ENCODE measurements at regions not wholly inside any gene's neighbourhood (a gene's known extent, or its start where the extent isn't known, plus 50 kb on each side); places are given as distances from the start of the nearest gene placed in this dataset.
A peak's percentile ranks its signal among the peaks of the same experiment; 100 is the strongest.
"Not testable (repeated sequence)": the region's sequence is repeated elsewhere in the genome, so short reads cannot be mapped to it uniquely, and the experiment has no call there.

DNA sequence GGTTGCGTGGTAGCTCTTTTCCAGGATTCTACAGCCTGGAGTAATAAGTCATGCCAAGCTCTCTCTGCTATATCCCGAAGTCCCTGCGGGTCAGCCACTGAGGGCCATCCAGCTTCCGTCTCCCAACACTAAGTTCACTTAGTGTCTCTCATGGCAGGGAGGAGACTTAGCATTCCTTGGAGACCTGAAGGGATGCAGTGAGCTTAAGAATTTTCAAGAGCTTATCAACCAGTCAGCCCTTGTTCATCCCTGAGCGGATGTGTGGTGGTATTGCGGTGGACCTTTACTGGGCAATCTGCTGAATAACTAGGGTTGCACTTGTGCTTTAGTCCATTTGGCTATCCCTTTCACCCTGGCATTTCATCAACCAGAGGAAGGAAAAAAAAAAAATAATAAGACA is 85.8 kb upstream of the ADGRA3 start:
- H4K91ac ChIP-seq (ENCODE audit: low read length); H3K4me1 ChIP-seq (ENCODE audit: control insufficient read depth, insufficient read depth, low read depth, low read length); H3K14ac ChIP-seq (ENCODE audit: low read length in 2 of 2); H3K23ac ChIP-seq (ENCODE audit: low read length in 2 of 2); H3K79me1 ChIP-seq (replicated peaks; ENCODE audit: low read length, poor library complexity, severe bottlenecking); H3K9ac ChIP-seq (ENCODE audit: low read length); H3K27me3 ChIP-seq (ENCODE audit: control insufficient read depth in 1 of 2, insufficient read depth in 1 of 2, low read length in 2 of 2); H2AK5ac ChIP-seq (ENCODE audit: low read length, severe bottlenecking); H3K36me3 ChIP-seq (ENCODE audit: control insufficient read depth in 1 of 2, insufficient read depth in 2 of 2, low read depth in 1 of 2, low read length in 2 of 2); H3K4me3 ChIP-seq (ENCODE audit: insufficient read depth in 1 of 2, low read depth in 1 of 2, low read length in 2 of 2); H3K27ac ChIP-seq (ENCODE audit: low read length, poor library complexity, severe bottlenecking); H4K8ac ChIP-seq (ENCODE audit: low read length); H2BK12ac ChIP-seq (ENCODE audit: low read length in 2 of 2); H3K4ac ChIP-seq (ENCODE audit: low read depth in 1 of 2, low read length in 2 of 2); H2BK120ac ChIP-seq (ENCODE audit: low read depth, low read length); H2BK15ac ChIP-seq (ENCODE audit: low read depth, poor library complexity, severe bottlenecking); DNase-seq; H3K9me3 ChIP-seq (ENCODE audit: control insufficient read depth, low read length); H3K18ac ChIP-seq (ENCODE audit: low read depth in 1 of 2, low read length in 2 of 2); H2BK5ac ChIP-seq (ENCODE audit: low read depth, low read length, poor library complexity, severe bottlenecking); H3K4me2 ChIP-seq (ENCODE audit: low read length, poor library complexity, severe bottlenecking); H2AFZ ChIP-seq (ENCODE audit: low read depth, low read length): not testable (repeated sequence)
- 100% methylated on average over 3 of the region's 6 CpGs for WGBS

DNA sequence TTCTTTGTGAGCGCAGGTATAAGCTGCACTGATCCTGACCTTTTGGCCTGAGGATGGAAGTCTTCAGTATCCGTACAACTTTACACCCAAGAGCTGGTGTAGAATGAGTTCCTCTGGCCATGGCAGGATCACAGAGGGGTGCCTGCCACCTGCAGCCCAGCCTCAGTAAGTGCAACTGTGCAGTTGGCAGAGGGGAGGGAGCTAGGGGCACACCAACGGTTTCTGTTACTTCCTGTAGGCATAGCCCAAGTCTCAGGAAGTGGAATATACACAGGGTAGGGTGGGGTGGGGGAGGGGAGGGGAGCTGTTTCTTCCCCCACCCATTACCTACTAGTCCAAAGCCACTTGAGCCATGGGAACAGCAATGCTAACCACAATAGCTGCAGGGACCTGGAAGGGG is 85.4 kb upstream of the GBA3 start:
- H2BK5ac ChIP-seq (ENCODE audit: low read depth, low read length, poor library complexity, severe bottlenecking) = no peak overlapping the region
- H3K14ac ChIP-seq (ENCODE audit: low read length in 2 of 2) = no peak overlapping the region
- H2AFZ ChIP-seq (ENCODE audit: low read depth, low read length) = no peak overlapping the region
- H3K27me3 ChIP-seq (ENCODE audit: control insufficient read depth in 1 of 2, insufficient read depth in 1 of 2, low read length in 2 of 2) = no peaks in the 10 kb centered on the region
- peak; percentile 28 for DNase-seq
- no peak overlapping the region for H3K18ac ChIP-seq (ENCODE audit: low read depth in 1 of 2, low read length in 2 of 2)
- H3K27ac ChIP-seq (ENCODE audit: low read length, poor library complexity, severe bottlenecking) = no peak overlapping the region
- 90% methylated on average over 2 of the region's 3 CpGs for WGBS
- no peak overlapping the region for H3K4me3 ChIP-seq (ENCODE audit: insufficient read depth in 1 of 2, low read depth in 1 of 2, low read length in 2 of 2)
- H4K8ac ChIP-seq (ENCODE audit: low read length) = no peak overlapping the region
- no peaks in the 10 kb centered on the region for H3K79me1 ChIP-seq (replicated peaks; ENCODE audit: low read length, poor library complexity, severe bottlenecking)
- H2AK5ac ChIP-seq (ENCODE audit: low read length, severe bottlenecking) = no peak overlapping the region
- no peak overlapping the region for H3K4ac ChIP-seq (ENCODE audit: low read depth in 1 of 2, low read length in 2 of 2)
- H3K4me1 ChIP-seq (ENCODE audit: control insufficient read depth, insufficient read depth, low read depth, low read length) = no peaks in the 10 kb centered on the region
- no peak overlapping the region for H2BK12ac ChIP-seq (ENCODE audit: low read length in 2 of 2)
- no peak overlapping the region for H3K23ac ChIP-seq (ENCODE audit: low read length in 2 of 2)
- H2BK120ac ChIP-seq (ENCODE audit: low read depth, low read length) = no peak overlapping the region
- no peak overlapping the region for H3K9ac ChIP-seq (ENCODE audit: low read length)
- no peak overlapping the region for H4K91ac ChIP-seq (ENCODE audit: low read length)
- H3K9me3 ChIP-seq (ENCODE audit: control insufficient read depth, low read length) = no peaks in the 10 kb centered on the region
- no peak overlapping the region for H3K4me2 ChIP-seq (ENCODE audit: low read length, poor library complexity, severe bottlenecking)
- no peak overlapping the region for H2BK15ac ChIP-seq (ENCODE audit: low read depth, poor library complexity, severe bottlenecking)
- H3K36me3 ChIP-seq (ENCODE audit: control insufficient read depth in 1 of 2, insufficient read depth in 2 of 2, low read depth in 1 of 2, low read length in 2 of 2) = no peaks in the 10 kb centered on the region

DNA sequence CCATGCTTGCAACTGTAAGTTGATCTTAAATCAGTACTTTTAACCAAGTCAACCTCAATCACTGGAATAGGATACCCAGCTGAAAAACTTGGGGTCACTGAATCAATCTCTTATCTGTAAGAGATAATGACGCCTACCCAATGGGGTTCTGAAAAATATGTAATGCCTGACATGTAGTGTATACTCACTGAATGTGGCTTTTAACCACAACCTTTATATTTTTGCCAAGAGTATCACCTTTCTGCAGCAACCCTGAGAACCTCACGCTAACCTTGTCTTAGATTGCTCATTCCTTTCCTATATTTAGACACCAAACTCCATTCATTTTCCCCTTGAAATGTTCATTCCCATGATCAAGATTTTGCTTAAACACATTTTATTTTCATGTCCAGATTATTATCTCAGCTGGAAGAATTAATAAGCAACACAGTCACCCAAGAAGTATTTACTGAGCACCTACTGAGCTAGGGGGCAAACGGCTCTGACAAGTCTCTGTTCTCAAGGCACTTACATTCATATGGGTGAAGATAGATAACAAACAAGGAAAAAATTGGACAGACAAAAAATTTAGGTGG is 82.7 kb upstream of the GBA3 start:
- WGBS = 81% methylated on average over 3 of the region's 3 CpGs
- not testable (repeated sequence) for H3K18ac ChIP-seq (ENCODE audit: low read depth in 1 of 2, low read length in 2 of 2); H3K4me3 ChIP-seq (ENCODE audit: insufficient read depth in 1 of 2, low read depth in 1 of 2, low read length in 2 of 2); H4K91ac ChIP-seq (ENCODE audit: low read length); DNase-seq; H2BK5ac ChIP-seq (ENCODE audit: low read depth, low read length, poor library complexity, severe bottlenecking); H3K23ac ChIP-seq (ENCODE audit: low read length in 2 of 2); H2AFZ ChIP-seq (ENCODE audit: low read depth, low read length); H3K9ac ChIP-seq (ENCODE audit: low read length); H2BK12ac ChIP-seq (ENCODE audit: low read length in 2 of 2); H2BK120ac ChIP-seq (ENCODE audit: low read depth, low read length); H4K8ac ChIP-seq (ENCODE audit: low read length); H3K27me3 ChIP-seq (ENCODE audit: control insufficient read depth in 1 of 2, insufficient read depth in 1 of 2, low read length in 2 of 2); H3K79me1 ChIP-seq (replicated peaks; ENCODE audit: low read length, poor library complexity, severe bottlenecking); H3K9me3 ChIP-seq (ENCODE audit: control insufficient read depth, low read length); H3K4me2 ChIP-seq (ENCODE audit: low read length, poor library complexity, severe bottlenecking); H2BK15ac ChIP-seq (ENCODE audit: low read depth, poor library complexity, severe bottlenecking); H3K36me3 ChIP-seq (ENCODE audit: control insufficient read depth in 1 of 2, insufficient read depth in 2 of 2, low read depth in 1 of 2, low read length in 2 of 2); H3K4ac ChIP-seq (ENCODE audit: low read depth in 1 of 2, low read length in 2 of 2); H3K14ac ChIP-seq (ENCODE audit: low read length in 2 of 2); H3K4me1 ChIP-seq (ENCODE audit: control insufficient read depth, insufficient read depth, low read depth, low read length); H3K27ac ChIP-seq (ENCODE audit: low read length, poor library complexity, severe bottlenecking); H2AK5ac ChIP-seq (ENCODE audit: low read length, severe bottlenecking)

DNA sequence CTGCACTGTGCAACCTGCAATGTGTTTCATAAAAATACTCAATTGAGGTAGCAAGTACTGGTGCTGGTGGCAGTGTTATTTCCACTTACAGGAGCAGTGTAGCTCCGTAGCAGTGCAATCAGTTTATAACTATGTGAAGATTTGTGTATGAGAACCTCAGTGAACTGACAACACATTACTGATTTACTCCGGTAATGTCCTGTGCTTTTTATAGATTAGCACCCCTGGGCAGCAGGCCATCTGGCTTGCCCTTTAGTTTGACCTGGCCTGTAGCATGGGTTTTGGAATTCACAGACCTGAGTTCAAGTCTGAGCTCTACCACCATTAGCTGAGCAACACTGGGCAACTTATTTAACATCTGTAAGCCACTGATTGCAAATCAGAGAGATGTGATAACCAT is 78.6 kb upstream of the GBA3 start:
- no peak overlapping the region for H2BK5ac ChIP-seq (ENCODE audit: low read depth, low read length, poor library complexity, severe bottlenecking)
- H2AFZ ChIP-seq (ENCODE audit: low read depth, low read length) = no peak overlapping the region
- H3K27ac ChIP-seq (ENCODE audit: low read length, poor library complexity, severe bottlenecking) = no peak overlapping the region
- no peak overlapping the region for H3K4me2 ChIP-seq (ENCODE audit: low read length, poor library complexity, severe bottlenecking)
- no peak overlapping the region for H3K4ac ChIP-seq (ENCODE audit: low read depth in 1 of 2, low read length in 2 of 2)
- no peaks in the 10 kb centered on the region for H3K36me3 ChIP-seq (ENCODE audit: control insufficient read depth in 1 of 2, insufficient read depth in 2 of 2, low read depth in 1 of 2, low read length in 2 of 2)
- no peaks in the 10 kb centered on the region for H3K4me1 ChIP-seq (ENCODE audit: control insufficient read depth, insufficient read depth, low read depth, low read length)
- H4K8ac ChIP-seq (ENCODE audit: low read length) = no peak overlapping the region
- no peak overlapping the region for H2AK5ac ChIP-seq (ENCODE audit: low read length, severe bottlenecking)
- no peak overlapping the region for H3K9ac ChIP-seq (ENCODE audit: low read length)
- H3K27me3 ChIP-seq (ENCODE audit: control insufficient read depth in 1 of 2, insufficient read depth in 1 of 2, low read length in 2 of 2) = no peaks in the 10 kb centered on the region
- no peak for DNase-seq
- 90% methylated on average over 2 of the region's 2 CpGs for WGBS
- H2BK12ac ChIP-seq (ENCODE audit: low read length in 2 of 2) = no peak overlapping the region
- no peak overlapping the region for H3K4me3 ChIP-seq (ENCODE audit: insufficient read depth in 1 of 2, low read depth in 1 of 2, low read length in 2 of 2)
- H3K79me1 ChIP-seq (replicated peaks; ENCODE audit: low read length, poor library complexity, severe bottlenecking) = no peaks in the 10 kb centered on the region
- no peak overlapping the region for H3K14ac ChIP-seq (ENCODE audit: low read length in 2 of 2)
- H4K91ac ChIP-seq (ENCODE audit: low read length) = no peak overlapping the region
- H3K9me3 ChIP-seq (ENCODE audit: control insufficient read depth, low read length) = no peaks in the 10 kb centered on the region
- H2BK15ac ChIP-seq (ENCODE audit: low read depth, poor library complexity, severe bottlenecking) = no peak overlapping the region
- H3K18ac ChIP-seq (ENCODE audit: low read depth in 1 of 2, low read length in 2 of 2) = no peak overlapping the region
- H2BK120ac ChIP-seq (ENCODE audit: low read depth, low read length) = no peak overlapping the region
- H3K23ac ChIP-seq (ENCODE audit: low read length in 2 of 2) = no peak overlapping the region

Data from mesenchymal stem cell (in vitro differentiated cells and primary cell).